Epithelial cell of proximal tubule (primary cell): ENCODE measurements at regions not wholly inside any gene's neighbourhood (a gene's known extent, or its start where the extent isn't known, plus 50 kb on each side); places are given as distances from the start of the nearest gene placed in this dataset.

Source experiments
- DNase-seq: peaks from one replicate; pipeline ENCODE4 v3.0.0-alpha.2; 2011; ENCODE audit warnings: low read depth
- H3K4me3 ChIP-seq: 2 replicates; pipeline ENCODE4 v1.5.1; 2011; ENCODE audit warnings: low read depth, mild to moderate bottlenecking, low read length
- CTCF ChIP-seq: conservative IDR thresholded peaks from 2 replicates; pipeline ENCODE4 v1.5.1; 2012; ENCODE audit warnings: low read depth, mild to moderate bottlenecking, low read length

- TF ChIP-seq CTCF: no peak
- H3K4me3 ChIP-seq: no peak overlapping the region
- no peak for DNase-seq
These were observed 69.3 kb downstream of the ADRA2A start for GRCh38 chr10:111146025-111146640.

- no peak for TF ChIP-seq CTCF
- no peak for DNase-seq
- no peak overlapping the region for H3K4me3 ChIP-seq
These were observed 71.2 kb downstream of the ADRA2A start for GRCh38 chr10:111148025-111148424.

- no peak for DNase-seq
- H3K4me3 ChIP-seq: no peak overlapping the region
- no peak for TF ChIP-seq CTCF
These were observed 71.6 kb downstream of the ADRA2A start for GRCh38 chr10:111148440-111148839.

GRCh38 chr10:111150691-111151090 is 73.9 kb downstream of the ADRA2A start:
- no peak for TF ChIP-seq CTCF
- no peak for DNase-seq
- H3K4me3 ChIP-seq: no peak overlapping the region

- no peak for TF ChIP-seq CTCF
- H3K4me3 ChIP-seq: no peak overlapping the region
- no peak for DNase-seq
These were observed 74.9 kb downstream of the ADRA2A start for GRCh38 chr10:111151595-111152307.

- H3K4me3 ChIP-seq: no peak overlapping the region
- no peak for DNase-seq
- no peak for TF ChIP-seq CTCF
These were observed 79.9 kb downstream of the ADRA2A start for GRCh38 chr10:111156754-111157153.

- H3K4me3 ChIP-seq: no peak overlapping the region
- TF ChIP-seq CTCF: no peak
- no peak for DNase-seq
These were observed 81.8 kb downstream of the ADRA2A start for GRCh38 chr10:111158595-111158994.
